GM12865 (cell line): ENCODE measurements at regions not wholly inside any gene's neighbourhood (a gene's known extent, or its start where the extent isn't known, plus 50 kb on each side); places are given as distances from the start of the nearest gene placed in this dataset.

ENCODE experiments used
- DNase-seq: peaks from one replicate; pipeline ENCODE4 v3.0.0; 2010; ENCODE audit warnings: low read depth
- H3K4me3 ChIP-seq: 2 replicates; pipeline ENCODE4 v1.5.1; 2011; ENCODE audit warnings: mild to moderate bottlenecking, low read depth, low read length, control low read depth
- TF ChIP-seq, protein P1 (sequence below): IDR thresholded peaks from 2 replicates; pipeline ENCODE4 v1.5.1; 2011; ENCODE audit warnings: low read length, control low read depth, low read depth, inconsistent platforms; ENCODE audit not compliant: insufficient read depth; ENCODE audit errors: missing control alignments

DNA sequence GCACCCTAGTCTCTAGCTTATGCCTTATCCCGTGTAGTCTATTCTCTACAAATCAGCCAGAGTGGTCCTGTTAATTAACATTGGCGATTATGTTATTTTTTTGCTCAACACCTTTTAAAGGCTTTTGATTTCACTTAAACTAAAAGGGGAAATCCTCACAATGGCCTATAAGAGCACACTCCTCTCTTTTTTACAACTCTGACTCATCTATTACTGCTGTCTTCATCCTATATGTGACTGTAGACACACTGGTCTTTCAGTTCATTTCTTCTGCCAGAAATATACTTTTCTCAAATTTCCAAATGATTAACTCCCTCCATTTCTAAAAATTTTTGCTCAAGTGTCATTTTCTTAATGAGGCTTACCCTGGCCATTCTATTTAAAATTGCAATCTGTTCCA lies 143.4 kb downstream of the NSUN3 start:
- no peak for DNase-seq
- no peak overlapping the region for H3K4me3 ChIP-seq

DNA sequence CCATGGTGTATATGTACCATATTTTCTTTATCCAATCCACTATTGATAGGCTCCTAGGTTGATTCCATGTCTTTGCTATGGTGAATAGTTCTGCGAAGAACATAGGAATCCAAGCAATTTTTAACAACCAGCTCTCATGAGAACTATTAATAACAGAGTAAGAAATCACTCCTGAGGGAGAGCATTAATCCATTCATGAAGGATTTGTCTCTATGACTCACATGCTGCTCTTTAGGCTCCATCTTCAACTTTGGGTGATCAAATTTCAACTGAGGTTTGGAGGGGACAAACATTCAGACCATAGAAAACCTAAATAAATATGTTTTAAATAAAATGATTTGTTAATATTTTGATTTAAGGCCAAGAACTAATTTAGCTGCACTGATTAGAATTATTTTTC lies 147.4 kb downstream of the NSUN3 start:
- no peak for DNase-seq
- TF ChIP-seq, protein P1, sequence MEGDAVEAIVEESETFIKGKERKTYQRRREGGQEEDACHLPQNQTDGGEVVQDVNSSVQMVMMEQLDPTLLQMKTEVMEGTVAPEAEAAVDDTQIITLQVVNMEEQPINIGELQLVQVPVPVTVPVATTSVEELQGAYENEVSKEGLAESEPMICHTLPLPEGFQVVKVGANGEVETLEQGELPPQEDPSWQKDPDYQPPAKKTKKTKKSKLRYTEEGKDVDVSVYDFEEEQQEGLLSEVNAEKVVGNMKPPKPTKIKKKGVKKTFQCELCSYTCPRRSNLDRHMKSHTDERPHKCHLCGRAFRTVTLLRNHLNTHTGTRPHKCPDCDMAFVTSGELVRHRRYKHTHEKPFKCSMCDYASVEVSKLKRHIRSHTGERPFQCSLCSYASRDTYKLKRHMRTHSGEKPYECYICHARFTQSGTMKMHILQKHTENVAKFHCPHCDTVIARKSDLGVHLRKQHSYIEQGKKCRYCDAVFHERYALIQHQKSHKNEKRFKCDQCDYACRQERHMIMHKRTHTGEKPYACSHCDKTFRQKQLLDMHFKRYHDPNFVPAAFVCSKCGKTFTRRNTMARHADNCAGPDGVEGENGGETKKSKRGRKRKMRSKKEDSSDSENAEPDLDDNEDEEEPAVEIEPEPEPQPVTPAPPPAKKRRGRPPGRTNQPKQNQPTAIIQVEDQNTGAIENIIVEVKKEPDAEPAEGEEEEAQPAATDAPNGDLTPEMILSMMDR: no peak
- H3K4me3 ChIP-seq: no peak overlapping the region

More for the DNA sequence above, 143.4 kb downstream of the NSUN3 start:
- TF ChIP-seq, protein P1: no peak

DNA sequence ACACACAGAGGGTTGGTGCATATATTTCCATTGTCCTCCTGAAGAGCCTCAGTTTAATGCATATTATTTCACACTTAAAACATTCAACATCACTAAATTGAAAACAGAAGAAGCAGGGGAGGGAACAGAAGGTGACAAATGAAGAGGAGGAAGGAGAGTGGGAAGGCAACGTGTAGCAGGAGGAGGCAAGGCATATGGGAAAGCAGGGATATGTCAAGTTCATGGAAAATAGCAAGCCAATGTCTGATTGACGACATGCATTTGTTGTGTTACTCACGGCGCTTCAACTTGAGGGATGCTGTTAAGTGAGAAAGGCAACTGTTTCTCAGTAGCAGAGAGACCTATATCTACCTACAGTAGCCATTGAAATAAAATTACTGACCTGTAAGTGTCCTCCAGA lies 154.5 kb downstream of the NSUN3 start:
- no peak for DNase-seq
- TF ChIP-seq, protein P1: no peak
- no peak overlapping the region for H3K4me3 ChIP-seq

DNA sequence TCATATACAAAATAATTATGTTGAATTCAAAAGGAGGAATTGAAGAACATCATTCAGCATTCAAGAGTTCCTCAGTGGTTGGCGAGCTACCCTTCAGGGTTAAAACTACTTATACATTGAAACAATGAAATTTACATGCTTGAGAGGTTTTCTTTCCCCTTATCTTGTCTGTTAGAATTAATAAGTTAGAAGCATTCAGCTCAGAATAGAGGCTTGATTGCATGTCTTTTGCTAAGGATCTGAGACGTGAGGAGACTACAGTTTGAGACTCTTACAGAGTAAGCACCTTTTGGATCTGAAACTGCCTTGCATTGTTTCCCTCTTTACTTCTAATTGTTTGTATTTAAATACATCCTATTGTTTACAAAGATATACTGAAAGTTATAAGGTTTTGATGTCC lies 157.6 kb downstream of the NSUN3 start:
- TF ChIP-seq, protein P1: no peak
- no peak overlapping the region for H3K4me3 ChIP-seq
- DNase-seq: no peak

DNA sequence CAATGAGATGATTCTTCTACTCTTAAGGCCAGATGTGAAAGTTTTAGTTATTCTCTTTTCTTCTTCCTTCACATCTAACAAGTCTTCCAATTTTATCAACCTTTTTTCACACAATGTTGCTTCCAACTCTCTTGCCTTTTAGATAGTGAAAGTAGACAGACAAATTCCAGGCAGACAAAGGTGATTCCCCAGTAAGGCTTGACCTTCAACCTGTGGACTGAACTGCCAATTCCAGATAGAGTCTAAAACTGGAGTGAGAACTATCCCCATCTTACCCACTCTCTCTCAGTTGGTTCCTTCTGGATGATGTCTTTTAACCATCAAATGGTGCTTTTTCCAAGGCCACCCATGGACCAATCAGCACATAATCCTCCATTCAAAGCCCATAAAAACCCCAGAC lies 159.0 kb downstream of the NSUN3 start:
- TF ChIP-seq, protein P1: no peak
- no peak for DNase-seq
- H3K4me3 ChIP-seq: no peak overlapping the region

DNA sequence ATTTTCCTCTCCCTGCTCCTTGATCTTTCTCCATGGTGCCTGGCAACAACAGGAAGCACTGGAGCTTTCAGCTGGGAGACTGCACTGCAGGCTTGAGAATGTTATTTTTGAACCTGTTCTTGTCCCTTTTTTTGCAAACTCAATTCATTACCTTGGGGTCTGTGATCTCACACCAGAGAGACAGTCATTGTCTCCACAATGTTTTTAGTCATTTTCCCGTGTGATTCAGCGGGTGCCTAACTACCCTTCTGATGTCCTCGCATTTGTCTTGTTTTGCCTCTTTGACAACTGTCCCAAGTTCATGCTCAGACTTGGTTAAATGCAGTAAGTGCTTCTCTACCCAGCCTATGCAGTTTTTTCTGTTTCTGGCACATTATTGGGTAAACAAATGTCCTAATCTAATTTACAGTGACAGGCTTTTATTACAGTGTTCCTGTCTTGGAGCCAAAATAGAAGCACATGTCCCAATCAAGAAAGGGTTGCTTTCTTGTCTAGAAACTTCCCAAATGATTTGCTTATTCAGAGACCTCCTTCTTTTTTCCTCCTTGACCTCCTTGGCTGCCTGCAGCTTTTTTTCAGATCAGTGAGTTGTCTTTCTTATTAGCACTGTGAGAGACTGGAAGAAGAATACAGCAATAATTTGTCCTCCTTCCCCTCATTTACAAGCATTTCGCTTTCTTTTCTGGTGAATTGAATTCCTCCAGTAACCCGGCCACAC lies 162.4 kb downstream of the NSUN3 start:
- TF ChIP-seq, protein P1: no peak
- no peak for DNase-seq
- no peak overlapping the region for H3K4me3 ChIP-seq

DNA sequence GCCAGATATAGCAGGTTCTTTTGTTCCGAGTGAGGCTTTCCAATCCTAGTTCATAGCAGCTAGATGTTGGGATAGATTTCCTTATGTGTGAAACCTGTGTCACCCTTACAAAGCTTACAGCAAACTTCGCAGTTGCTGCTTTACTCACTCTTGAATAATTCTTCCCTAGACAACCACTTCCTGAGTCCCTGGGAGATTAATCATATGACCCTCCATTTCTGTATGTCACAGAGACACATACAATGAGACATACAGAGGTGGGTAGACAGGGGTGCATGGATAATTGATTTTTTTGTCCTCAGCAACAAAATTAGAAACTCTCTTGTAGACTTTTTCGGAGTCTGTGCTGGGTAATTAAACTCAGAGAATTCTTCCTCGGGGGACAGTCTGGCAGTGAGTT lies 163.2 kb downstream of the NSUN3 start:
- H3K4me3 ChIP-seq: no peak overlapping the region
- no peak for DNase-seq
- TF ChIP-seq, protein P1: no peak
